RWPE1 (cell line): ENCODE measurements at regions not wholly inside any gene's neighbourhood (a gene's known extent, or its start where the extent isn't known, plus 50 kb on each side); places are given as distances from the start of the nearest gene placed in this dataset.

ENCODE experiments used
- CTCF ChIA-PET: fragments of 350-600 bp; sonication (Branson Sonifier 250); formaldehyde crosslinking; extraction: SDS; loops from one replicate; lab custom pipeline; 2021; lab: Yijun Ruan, JAX
- POLR2A ChIA-PET: fragments of 400-600 bp; formaldehyde crosslinking; extraction: SDS; loops from one replicate; lab custom pipeline; 2020; ENCODE audit warnings: antibody characterized with exemption; ENCODE audit not compliant: low non-redundant PET; lab: Yijun Ruan, JAX
- DNase-seq: peaks from one replicate; pipeline ENCODE4 v3.0.0; 2012; ENCODE audit warnings: low spot score
- H3K27ac ChIP-seq: fragments of 450-650 bp; 2 replicates; pipeline ENCODE4 v1.5.1; 2017
- TF ChIP-seq, protein P1 (sequence below): fragments of 450-650 bp; conservative IDR thresholded peaks from 2 replicates; pipeline ENCODE4 v1.5.1; 2017; ENCODE audit warnings: low read depth, mild to moderate bottlenecking

DNA sequence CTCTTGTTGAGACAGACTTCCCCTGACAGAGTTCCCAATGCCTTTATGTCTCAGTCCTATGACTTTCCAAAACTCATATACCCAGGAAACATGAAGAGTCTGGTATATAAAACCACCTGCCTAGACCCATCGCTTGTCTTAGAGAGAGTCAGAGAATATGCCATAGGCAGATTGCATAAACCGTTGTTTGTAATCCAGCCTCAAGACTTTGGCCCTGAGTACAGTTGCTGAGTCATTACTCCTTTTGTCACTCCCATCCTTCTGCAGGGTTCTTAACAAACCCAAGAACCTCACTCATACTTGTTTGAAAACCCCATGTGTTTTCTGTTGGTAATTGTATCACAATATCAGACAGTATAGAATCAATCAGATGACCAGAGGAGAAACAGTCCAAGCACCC lies 616.3 kb downstream of the SLCO4C1 start:
- ChIA-PET CTCF (no interaction called here), POLR2A (no interaction called here)
- no peak for DNase-seq
- no peak overlapping the region for H3K27ac ChIP-seq
- TF ChIP-seq, protein P1, sequence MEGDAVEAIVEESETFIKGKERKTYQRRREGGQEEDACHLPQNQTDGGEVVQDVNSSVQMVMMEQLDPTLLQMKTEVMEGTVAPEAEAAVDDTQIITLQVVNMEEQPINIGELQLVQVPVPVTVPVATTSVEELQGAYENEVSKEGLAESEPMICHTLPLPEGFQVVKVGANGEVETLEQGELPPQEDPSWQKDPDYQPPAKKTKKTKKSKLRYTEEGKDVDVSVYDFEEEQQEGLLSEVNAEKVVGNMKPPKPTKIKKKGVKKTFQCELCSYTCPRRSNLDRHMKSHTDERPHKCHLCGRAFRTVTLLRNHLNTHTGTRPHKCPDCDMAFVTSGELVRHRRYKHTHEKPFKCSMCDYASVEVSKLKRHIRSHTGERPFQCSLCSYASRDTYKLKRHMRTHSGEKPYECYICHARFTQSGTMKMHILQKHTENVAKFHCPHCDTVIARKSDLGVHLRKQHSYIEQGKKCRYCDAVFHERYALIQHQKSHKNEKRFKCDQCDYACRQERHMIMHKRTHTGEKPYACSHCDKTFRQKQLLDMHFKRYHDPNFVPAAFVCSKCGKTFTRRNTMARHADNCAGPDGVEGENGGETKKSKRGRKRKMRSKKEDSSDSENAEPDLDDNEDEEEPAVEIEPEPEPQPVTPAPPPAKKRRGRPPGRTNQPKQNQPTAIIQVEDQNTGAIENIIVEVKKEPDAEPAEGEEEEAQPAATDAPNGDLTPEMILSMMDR, result no peak

DNA sequence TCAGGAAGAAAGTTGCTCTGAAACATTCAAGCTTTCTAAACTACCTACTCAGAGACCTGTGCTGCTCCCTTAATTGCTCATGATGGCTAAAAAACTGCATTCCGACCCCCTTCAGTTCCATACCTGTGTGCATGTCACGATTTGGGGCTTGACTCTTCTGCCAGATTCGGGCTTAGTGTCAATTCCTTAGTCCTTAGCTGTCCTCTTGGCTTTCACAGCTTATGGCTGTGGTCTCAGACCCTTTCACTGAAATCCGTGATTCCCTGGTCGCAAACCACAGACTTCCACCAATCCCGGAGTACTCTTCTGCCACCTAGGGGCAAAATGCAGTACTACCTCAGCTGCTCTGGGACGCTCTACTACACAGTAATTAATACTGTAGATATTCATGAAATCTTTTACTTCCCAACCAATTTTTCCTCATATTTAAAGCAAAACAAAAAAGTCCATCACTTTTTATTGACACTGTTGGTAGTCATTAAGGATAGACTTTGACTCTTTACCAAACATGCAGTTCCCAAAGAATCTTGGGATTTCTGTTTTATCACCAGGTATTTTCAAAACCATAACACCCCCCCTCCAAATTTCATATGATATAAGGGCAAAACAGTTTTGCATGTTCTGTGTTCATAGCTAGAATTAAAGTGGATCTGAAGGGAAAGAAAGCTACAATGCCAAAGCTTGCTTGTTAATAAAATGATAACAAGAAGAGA lies 617.4 kb downstream of the SLCO4C1 start:
- DNase-seq, result peak; percentile 55
- CTCF ChIA-PET, result interaction anchor here (0.5 to 1.5 kb wide), 20 partner anchors 9 to 1428 kb away, joined by 3 to 12 read pairs (median 3); no protein-coding TSS in a partner anchor
- TF ChIP-seq, protein P1, result peak; percentile 96
- POLR2A ChIA-PET, result no interaction called here
- no peak overlapping the region for H3K27ac ChIP-seq

DNA sequence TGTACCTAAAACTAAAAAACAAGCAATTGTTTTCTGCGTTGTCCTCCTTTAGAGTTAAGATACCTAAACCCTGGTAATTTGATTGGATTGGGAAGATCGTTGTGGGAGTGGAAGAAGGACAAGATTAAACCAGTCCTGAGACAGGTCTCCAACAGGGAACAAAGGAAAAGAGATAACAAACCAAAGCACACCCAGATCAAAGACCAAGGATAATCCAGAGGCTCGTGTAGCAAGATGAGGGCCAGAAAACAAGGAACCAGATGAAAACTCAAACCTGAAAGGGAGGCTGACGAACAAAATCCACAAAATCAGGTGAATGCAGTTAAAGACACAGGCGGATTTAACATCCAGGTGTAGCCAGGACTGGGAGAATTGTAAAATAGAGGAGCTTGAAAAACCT lies 618.1 kb downstream of the SLCO4C1 start:
- POLR2A ChIA-PET, result no interaction called here
- no peak overlapping the region for H3K27ac ChIP-seq
- CTCF ChIA-PET, result interaction anchor here (0.5 to 1.5 kb wide), 11 partner anchors 9 to 978 kb away, joined by 3 to 12 read pairs (median 3); no protein-coding TSS in a partner anchor
- TF ChIP-seq, protein P1, result no peak
- DNase-seq, result no peak

DNA sequence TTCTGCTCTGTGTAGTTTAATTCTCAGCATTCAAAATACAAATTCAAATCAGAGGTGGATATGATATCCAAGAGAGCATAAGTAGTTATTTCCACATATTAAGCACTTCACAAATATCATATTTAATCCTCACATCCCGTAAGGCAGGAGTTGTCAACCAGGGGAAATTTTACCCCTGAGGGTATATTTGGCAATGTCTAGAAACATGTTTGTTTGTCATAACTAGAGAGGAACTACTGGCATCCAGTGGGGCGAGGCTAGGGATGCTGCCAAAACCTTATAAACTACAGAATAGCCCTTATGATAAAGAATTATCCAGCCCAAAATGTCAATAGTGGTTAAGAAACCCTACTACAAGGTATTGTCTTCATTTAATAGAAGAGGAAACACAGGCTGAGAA lies 619.4 kb downstream of the SLCO4C1 start:
- DNase-seq, result no peak

DNA sequence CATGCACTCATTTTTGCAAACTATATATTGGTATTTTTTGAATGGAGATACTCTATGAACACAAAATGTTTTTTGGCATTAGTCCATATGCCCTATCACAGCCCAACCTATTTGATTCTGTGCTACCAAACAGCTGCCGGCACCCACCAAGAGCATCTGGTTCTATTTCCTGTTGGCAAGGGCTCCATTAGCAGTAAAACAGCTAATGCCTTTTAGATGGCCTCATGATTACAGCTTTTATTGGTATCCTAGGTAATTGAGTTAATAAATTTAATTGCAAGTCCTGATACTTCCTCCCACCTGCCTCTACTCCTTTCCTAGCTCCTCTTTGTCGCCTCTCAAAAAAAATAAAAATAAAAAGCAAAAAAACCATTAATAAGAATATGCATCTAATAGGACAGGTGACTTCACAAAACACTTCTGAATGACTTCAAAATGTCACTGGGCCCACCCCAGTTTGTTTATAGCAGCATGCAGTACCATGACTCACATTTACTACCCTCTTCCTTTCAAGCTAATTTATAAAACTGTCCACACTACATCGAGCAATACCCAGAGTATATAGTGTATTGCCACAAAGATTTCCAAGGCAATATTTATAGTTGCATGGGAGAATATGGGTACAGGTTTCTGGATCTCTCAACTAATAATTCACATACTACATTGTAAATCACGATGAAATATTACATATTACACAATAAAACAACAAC lies 620.4 kb downstream of the SLCO4C1 start:
- ChIA-PET POLR2A (interaction anchor here (0.6 kb wide), 1 partner anchor 147 kb away, joined by 3 read pairs; no protein-coding TSS in a partner anchor), CTCF (interaction anchor here (0.6 kb wide), 1 partner anchor 528 kb away, joined by 3 read pairs; no protein-coding TSS in a partner anchor)
- no peak overlapping the region for H3K27ac ChIP-seq
- TF ChIP-seq, protein P1, result no peak
- DNase-seq, result no peak

More for the DNA sequence above, 619.4 kb downstream of the SLCO4C1 start:
- CTCF ChIA-PET, result interaction anchor here (0.6 kb wide), 1 partner anchor 529 kb away, joined by 3 read pairs; no protein-coding TSS in a partner anchor
- TF ChIP-seq, protein P1, result no peak
- H3K27ac ChIP-seq, result no peak overlapping the region
- POLR2A ChIA-PET, result no interaction called here

DNA sequence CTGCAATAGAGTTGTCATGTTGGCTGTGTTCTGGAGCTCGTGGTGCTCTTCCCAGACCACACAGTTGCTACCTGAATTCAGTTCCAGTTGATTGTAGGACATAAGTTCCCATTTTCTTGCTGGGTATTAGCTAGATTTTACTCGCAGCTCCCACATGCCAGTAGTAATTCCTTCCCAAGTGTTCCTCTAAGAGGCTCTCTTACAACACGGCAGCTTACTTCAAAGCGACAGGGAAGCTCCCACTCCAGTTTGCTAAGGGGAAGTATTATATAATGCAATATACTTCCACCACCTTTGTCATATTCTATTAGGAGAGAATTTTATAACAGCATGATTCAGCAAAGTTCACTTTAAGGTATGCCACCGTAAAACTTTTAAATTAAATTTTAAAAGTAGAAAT lies 623.0 kb downstream of the SLCO4C1 start:
- no peak overlapping the region for H3K27ac ChIP-seq
- POLR2A ChIA-PET, result no interaction called here
- TF ChIP-seq, protein P1, result no peak
- DNase-seq, result no peak
- CTCF ChIA-PET, result no interaction called here
